Activated naive CD8-positive, alpha-beta T cell treated with anti-CD3 and anti-CD28 coated beads, Interleukin-2, amount 50 U/mL, for 24 hours (primary cell): ENCODE measurements at regions not wholly inside any gene's neighbourhood (a gene's known extent, or its start where the extent isn't known, plus 50 kb on each side); places are given as distances from the start of the nearest gene placed in this dataset.
A peak's percentile ranks its signal among the peaks of the same experiment; 100 is the strongest.

Experiments
- ATAC-seq: fragments of 150-1000 bp; cut with Tn5 transposase; one replicate; pipeline ENCODE4 v1.10.0; 2021
- DNase-seq: peaks from one replicate; pipeline ENCODE4 v3.0.0; 2021
- H3K27ac Mint-ChIP-seq: one replicate; pipeline ENCODE4 v1.8.0; 2021; ENCODE audit warnings: mild to moderate bottlenecking, mixed read lengths
- H3K27me3 Mint-ChIP-seq: one replicate; pipeline ENCODE4 v1.8.0; 2021; ENCODE audit warnings: mixed read lengths
- H3K36me3 Mint-ChIP-seq: one replicate; pipeline ENCODE4 v1.8.0; 2021; ENCODE audit warnings: low read depth, mixed read lengths
- H3K4me1 Mint-ChIP-seq: one replicate; pipeline ENCODE4 v1.8.0; 2021; ENCODE audit warnings: mixed read lengths
- H3K4me3 Mint-ChIP-seq: one replicate; pipeline ENCODE4 v1.8.0; 2021; ENCODE audit warnings: mild to moderate bottlenecking, moderate library complexity, mixed read lengths
- H3K9me3 Mint-ChIP-seq: one replicate; pipeline ENCODE4 v1.8.0; 2021; ENCODE audit warnings: mixed read lengths

DNA sequence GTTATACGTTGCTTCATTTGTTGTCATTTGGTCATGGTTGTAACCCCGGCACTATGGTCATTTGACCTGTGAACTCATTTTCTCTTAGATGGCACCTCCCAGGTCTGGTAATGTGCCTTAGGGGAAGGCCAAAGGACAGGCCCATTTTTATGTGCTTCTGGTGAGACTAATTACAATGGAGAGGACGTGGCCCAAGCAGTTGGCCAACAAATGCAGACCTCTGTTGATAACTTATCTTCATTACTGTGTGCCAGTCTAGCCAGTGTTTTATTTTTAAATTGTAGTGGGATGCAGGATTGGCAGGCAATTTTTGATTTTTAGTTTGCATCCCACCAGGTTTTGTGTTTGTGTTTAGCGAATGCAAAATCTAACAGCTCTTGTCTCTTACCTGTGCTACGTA lies 321.5 kb upstream of the AKR1E2 start:
- ATAC-seq (no peak), DNase-seq (no peak)
- no peak overlapping the region for H3K27ac Mint-ChIP-seq
- no peaks in the 10 kb centered on the region for H3K4me1 Mint-ChIP-seq
- no peaks in the 10 kb centered on the region for H3K36me3 Mint-ChIP-seq
- H3K27me3 Mint-ChIP-seq: peaks cover 2% of the 10 kb centered on the region
- H3K9me3 Mint-ChIP-seq: no peaks in the 10 kb centered on the region
- no peak overlapping the region for H3K4me3 Mint-ChIP-seq

DNA sequence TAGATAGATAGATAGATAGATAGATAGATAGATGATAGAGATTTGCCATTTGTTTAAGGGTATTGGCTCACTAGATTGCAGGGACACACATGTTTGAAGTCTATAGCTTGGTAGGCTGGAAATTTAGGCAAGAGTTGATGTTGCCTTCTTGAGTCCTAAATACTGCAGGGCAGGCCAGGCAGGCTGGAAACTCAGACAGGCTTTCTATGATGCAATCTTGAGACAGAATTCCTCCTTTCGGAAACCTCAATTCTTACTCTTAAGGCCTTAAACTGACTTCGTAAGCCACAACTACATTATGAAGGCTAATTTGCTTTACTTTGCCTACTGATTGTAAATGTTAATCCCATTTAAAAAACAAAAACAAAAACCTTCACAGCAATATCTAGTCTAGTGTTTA lies 322.9 kb upstream of the AKR1E2 start:
- Mint-ChIP-seq H3K4me1 (no peaks in the 10 kb centered on the region), H3K27me3 (peaks cover 2% of the 10 kb centered on the region), H3K36me3 (no peaks in the 10 kb centered on the region), H3K9me3 (no peaks in the 10 kb centered on the region), H3K27ac (no peak overlapping the region), H3K4me3 (no peak overlapping the region)
- no peak for DNase-seq
- ATAC-seq: no peak

DNA sequence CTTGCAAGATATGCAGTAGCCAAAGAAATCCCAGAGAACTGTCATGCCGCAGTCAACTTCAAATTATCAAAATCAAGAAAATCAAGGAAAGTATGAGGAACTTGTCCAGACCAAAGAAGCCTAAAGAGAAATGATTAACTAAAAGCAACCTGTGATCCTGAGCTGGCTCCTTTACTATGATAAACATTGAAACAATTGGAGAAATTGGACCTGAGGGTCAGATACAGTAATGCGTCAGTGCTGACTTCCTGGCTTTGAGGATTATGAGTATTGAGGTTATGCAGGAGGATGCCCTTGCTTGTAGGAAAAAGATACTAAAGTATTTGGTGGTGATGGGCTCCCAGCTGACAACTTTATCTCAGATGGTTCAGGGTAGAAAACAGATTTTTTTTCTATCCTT lies 324.7 kb upstream of the AKR1E2 start:
- no peak overlapping the region for H3K27ac Mint-ChIP-seq
- DNase-seq (no peak), ATAC-seq (no peak)
- no peak overlapping the region for H3K4me3 Mint-ChIP-seq
- H3K9me3 Mint-ChIP-seq: peaks cover 4% of the 10 kb centered on the region
- H3K27me3 Mint-ChIP-seq: peaks cover 2% of the 10 kb centered on the region
- H3K36me3 Mint-ChIP-seq: no peaks in the 10 kb centered on the region
- H3K4me1 Mint-ChIP-seq: no peaks in the 10 kb centered on the region

DNA sequence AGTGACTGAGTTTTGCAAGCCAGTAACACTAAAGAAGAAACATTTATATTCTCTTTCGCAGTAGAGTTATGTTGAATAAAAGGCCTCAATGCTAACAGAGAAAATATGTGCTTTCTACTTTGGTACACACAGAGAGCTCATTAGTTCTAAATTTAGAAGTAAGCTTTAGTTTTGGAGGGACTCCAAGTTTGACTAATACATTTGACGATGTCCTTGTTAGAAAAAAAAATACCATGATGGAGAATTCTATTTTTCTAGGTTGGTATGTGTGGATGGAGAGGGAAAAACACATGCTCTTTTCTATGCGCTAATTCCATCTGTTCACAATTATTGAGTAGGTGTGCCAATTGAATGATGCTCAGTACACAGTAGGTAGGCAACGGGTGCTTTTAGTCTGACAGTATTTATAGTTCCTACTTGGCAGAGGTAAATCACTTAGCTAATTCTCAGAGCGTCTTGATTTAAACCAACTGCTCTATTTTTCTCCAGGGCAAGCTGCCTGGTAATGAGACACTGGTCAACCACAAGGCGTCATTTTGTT lies 327.2 kb upstream of the AKR1E2 start:
- no peak for ATAC-seq
- Mint-ChIP-seq H3K9me3 (peaks cover 7% of the 10 kb centered on the region), H3K4me1 (no peaks in the 10 kb centered on the region), H3K27ac (no peak overlapping the region), H3K27me3 (peaks cover 2% of the 10 kb centered on the region), H3K4me3 (no peak overlapping the region), H3K36me3 (no peaks in the 10 kb centered on the region)
- DNase-seq: no peak

DNA sequence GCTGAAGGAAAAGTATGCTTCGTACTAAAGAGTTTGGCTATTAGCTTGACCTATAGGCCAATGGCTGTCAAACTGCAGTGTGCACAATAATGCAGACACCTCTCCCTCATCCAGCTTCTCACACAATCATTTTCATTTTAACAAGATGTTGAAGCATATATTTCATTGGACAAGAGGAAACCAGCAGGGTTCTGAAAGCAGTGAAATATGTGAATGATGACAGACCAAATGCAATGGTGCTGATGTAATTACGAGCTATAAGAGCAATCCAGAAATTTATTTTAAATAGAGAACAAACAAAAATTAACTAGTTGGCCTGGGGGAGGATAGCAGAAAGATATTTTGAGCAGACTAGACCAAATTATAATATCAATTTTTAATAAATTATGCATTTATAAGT lies 331.5 kb upstream of the AKR1E2 start:
- ATAC-seq: no peak
- Mint-ChIP-seq H3K36me3 (no peaks in the 10 kb centered on the region), H3K4me3 (no peak overlapping the region), H3K27me3 (peaks cover 3% of the 10 kb centered on the region), H3K9me3 (peaks cover 10% of the 10 kb centered on the region), H3K4me1 (no peaks in the 10 kb centered on the region), H3K27ac (no peak overlapping the region)
- no peak for DNase-seq

DNA sequence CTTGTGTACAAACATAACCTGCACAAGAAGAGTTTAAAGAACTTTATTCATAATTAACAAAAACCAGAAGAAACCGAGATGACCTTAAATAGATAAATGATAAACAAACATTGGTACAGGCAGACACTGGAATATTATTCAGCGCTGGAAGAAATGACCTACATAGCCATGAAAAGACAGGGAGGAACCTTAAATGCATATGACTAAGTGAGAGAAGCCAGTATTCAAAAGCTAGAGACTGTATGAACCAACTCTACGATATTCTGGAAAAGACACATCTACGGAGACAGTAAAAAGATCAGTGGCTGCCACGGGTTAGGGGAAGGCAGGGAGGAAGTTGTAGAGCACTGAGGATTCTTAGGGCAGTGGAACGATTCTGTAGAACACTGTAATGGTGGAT lies 333.8 kb upstream of the AKR1E2 start:
- no peak for DNase-seq
- Mint-ChIP-seq H3K27me3 (peaks cover 10% of the 10 kb centered on the region), H3K27ac (no peak overlapping the region)

DNA sequence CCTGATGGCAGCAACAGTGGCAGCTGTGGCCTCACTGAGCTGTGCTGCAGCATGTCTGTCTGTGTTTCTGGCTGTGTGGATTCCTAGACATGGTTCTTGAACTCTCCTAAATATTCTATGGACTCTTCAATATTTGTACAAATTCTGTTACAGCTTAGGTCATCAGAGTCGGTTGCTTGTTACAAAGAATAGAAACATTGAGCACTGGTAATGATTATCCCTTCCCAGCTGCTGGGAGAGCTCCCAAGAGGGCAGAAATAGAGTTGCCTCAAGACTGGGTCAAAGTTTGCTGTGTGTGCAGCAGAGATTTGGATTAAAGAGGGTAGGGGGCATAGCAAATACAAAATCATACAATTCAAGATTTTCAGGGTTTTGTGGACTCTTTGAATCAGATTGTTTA lies 337.1 kb upstream of the AKR1E2 start:
- peaks cover 16% of the 10 kb centered on the region for H3K27me3 Mint-ChIP-seq
- H3K4me3 Mint-ChIP-seq: no peak overlapping the region
- no peak for DNase-seq
- H3K36me3 Mint-ChIP-seq: no peaks in the 10 kb centered on the region
- ATAC-seq: no peak
- H3K9me3 Mint-ChIP-seq: peaks cover 3% of the 10 kb centered on the region
- no peak overlapping the region for H3K27ac Mint-ChIP-seq
- peaks cover 2% of the 10 kb centered on the region for H3K4me1 Mint-ChIP-seq

More for the DNA sequence above, 333.8 kb upstream of the AKR1E2 start:
- ATAC-seq: no peak
- H3K4me1 Mint-ChIP-seq: no peaks in the 10 kb centered on the region
- H3K36me3 Mint-ChIP-seq: no peaks in the 10 kb centered on the region
- H3K9me3 Mint-ChIP-seq: peaks cover 10% of the 10 kb centered on the region
- no peak overlapping the region for H3K4me3 Mint-ChIP-seq

DNA sequence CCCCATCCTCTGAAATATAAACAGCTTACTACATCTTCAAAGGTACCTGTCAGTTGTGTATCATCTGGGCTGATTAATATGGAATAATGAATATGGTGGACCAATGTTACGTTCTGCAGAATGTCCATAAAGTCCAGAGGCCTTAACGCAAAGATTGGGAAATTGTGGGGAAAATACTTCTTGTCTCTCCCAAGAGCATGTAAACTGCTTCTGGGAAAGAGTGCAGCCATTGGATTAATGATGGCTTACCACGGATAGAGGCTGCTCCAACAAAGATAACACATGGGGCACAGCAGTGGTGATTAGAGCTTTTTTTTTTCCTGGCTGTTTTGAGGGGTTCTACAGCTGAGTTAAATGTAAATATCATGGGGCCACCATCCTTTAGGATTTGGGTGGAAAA lies 340.4 kb upstream of the AKR1E2 start:
- no peaks in the 10 kb centered on the region for H3K36me3 Mint-ChIP-seq
- DNase-seq (no peak), ATAC-seq (no peak)
- H3K27ac Mint-ChIP-seq: no peak overlapping the region
- H3K4me3 Mint-ChIP-seq: no peak overlapping the region
- no peaks in the 10 kb centered on the region for H3K9me3 Mint-ChIP-seq
- H3K4me1 Mint-ChIP-seq: peaks cover 13% of the 10 kb centered on the region
- H3K27me3 Mint-ChIP-seq: peaks cover 13% of the 10 kb centered on the region

DNA sequence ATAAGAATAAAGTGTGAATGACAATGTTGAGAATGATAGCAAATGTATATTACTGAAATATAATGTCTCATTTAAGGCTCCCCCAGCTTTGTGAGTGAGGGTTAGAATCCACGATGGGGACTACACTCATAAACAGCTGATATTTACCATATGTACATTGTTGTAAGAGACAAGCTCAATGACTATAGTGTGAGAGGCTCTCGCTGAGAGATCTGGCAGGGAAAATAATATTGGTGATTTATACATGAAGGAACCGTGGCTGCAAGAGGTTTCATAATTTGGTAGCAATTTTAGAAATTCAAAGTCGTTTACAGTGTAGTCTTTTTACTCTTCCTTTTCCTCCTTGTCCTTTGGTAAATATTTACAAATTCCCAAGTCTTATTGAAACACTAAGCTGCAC lies 342.2 kb upstream of the AKR1E2 start:
- Mint-ChIP-seq H3K4me1 (peaks cover 15% of the 10 kb centered on the region), H3K36me3 (peaks cover 2% of the 10 kb centered on the region), H3K9me3 (peaks cover 4% of the 10 kb centered on the region), H3K27ac (no peak overlapping the region), H3K4me3 (no peak overlapping the region), H3K27me3 (peaks cover 11% of the 10 kb centered on the region)
- DNase-seq (no peak), ATAC-seq (no peak)

DNA sequence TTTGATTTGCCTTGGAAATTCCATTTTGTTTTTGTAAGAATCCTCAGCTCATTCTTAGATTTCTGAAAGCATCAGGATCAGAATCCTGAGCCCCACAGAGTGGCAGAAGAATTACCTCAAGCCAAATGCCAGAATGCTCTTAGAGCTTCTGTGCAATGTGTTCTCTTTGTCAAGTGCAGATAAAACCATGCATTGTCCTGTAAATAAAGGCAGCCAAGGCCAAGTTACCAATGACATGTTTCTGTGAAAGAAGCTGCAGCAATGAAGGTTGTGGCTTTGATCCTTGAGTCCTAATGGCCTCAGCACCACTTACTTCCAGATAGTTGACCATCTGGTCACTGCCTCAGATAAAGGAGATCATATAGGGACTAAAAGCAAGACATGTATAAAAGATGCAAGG lies 343.3 kb upstream of the AKR1E2 start:
- no peak for DNase-seq
- no peak overlapping the region for H3K4me3 Mint-ChIP-seq
- peaks cover 4% of the 10 kb centered on the region for H3K9me3 Mint-ChIP-seq
- no peak overlapping the region for H3K27ac Mint-ChIP-seq
- peaks cover 17% of the 10 kb centered on the region for H3K4me1 Mint-ChIP-seq
- peaks cover 8% of the 10 kb centered on the region for H3K27me3 Mint-ChIP-seq
- peaks cover 2% of the 10 kb centered on the region for H3K36me3 Mint-ChIP-seq
- no peak for ATAC-seq

DNA sequence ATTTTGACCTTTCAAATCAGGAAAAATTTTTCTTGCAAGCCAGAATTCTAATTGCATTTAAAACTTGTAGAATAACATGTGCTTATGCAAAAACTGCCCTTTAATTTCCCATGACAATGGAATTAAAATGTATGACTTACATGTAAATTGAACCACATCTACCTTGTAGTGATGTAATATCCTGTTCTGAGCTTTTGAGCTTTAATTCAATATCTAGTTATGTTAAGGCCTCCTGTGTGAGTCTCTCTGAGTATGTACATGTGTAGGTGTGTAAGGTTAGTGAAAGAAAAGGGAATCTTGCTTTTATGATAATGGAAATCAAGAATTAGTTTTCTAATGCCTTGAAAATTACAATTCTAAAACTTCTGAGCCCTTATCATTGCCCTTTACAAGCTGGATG lies 344.8 kb upstream of the AKR1E2 start:
- Mint-ChIP-seq H3K27ac (peak overlapping the region; percentile 44), H3K9me3 (peaks cover 4% of the 10 kb centered on the region), H3K4me1 (peaks cover 17% of the 10 kb centered on the region), H3K36me3 (peaks cover 2% of the 10 kb centered on the region), H3K27me3 (peaks cover 5% of the 10 kb centered on the region), H3K4me3 (no peak overlapping the region)
- ATAC-seq (peak; percentile 73), DNase-seq (no peak)

DNA sequence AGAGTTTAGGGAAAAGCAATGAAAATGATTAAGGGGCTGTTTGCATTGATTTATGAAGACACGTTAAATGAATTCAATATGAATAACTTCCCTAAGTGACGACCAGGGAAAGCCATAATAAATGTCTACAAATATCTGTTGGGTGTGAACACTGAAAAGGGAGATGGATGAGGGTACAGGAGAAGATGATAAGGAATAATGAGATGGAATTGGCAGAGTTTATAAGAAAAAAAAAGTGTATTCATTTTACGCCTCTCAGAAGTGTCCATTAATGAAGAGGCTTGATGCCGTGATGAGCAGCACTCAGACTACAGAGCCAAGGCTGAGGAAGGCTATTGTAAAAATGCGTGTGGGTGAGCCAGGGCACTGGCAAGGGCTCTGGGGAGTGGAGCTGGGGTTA lies 346.7 kb upstream of the AKR1E2 start:
- peaks cover 2% of the 10 kb centered on the region for H3K27me3 Mint-ChIP-seq

DNA sequence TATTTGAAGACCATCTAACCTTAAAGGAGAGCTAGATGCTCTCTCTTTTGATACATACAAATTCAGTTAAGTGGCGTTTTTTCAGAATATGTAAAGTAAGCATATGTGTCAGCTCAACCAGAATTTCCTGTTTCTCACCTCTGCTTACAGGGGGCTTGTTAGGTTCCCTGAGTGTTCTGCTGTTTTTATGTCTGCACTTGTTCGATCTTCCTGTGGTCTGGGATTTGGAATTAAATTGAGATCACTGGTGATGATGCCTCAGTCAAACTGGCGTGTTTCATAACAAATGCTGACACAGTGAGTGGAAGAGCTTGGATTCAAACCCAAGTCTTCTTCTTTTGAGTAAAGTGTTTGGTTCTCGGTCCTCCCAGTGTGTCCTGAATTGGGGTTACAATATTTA lies 348.3 kb upstream of the AKR1E2 start:
- H3K27ac Mint-ChIP-seq: no peak overlapping the region
- DNase-seq: no peak
- peaks cover 2% of the 10 kb centered on the region for H3K36me3 Mint-ChIP-seq
- H3K9me3 Mint-ChIP-seq: peaks cover 4% of the 10 kb centered on the region
- no peak for ATAC-seq
- H3K4me1 Mint-ChIP-seq: peaks cover 21% of the 10 kb centered on the region
- peaks cover 4% of the 10 kb centered on the region for H3K27me3 Mint-ChIP-seq
- no peak overlapping the region for H3K4me3 Mint-ChIP-seq

More for the DNA sequence above, 346.7 kb upstream of the AKR1E2 start:
- Mint-ChIP-seq H3K36me3 (peaks cover 2% of the 10 kb centered on the region), H3K4me1 (peaks cover 21% of the 10 kb centered on the region), H3K27ac (no peak overlapping the region), H3K9me3 (peaks cover 4% of the 10 kb centered on the region), H3K4me3 (no peak overlapping the region)
- DNase-seq: no peak
- no peak for ATAC-seq

DNA sequence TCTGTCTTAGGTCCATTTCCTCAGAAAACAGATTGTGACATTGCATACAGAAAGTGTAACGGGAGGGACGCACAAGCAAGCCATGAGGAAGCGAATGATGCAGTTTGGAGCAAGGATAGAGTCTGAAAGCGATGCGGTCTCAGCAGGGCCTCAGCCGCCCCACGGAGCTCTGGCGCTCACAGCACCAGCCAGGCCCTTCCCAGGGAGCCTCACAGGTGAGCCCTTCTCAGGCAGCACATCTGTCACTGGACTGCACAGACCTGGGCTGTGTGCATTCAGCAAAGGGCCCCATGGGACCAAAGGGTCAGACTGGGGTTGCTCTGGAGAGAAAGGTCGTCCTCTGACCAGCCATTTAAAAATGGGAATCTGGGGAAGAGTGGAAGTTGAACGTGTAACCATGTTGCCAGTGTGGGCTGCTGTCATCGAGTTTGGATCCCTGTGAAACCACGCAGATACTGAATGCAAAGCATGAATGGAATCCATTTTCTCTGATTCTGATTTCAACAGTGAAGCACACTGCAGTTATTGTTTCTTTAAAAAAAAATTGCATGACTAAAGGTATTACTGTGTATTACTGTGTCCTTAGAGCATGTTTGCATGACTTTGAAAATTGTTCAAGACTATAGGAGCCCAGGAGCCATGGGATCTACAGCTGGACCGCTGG lies 350.0 kb upstream of the AKR1E2 start:
- no peak for ATAC-seq
- Mint-ChIP-seq H3K36me3 (peaks cover 2% of the 10 kb centered on the region), H3K4me1 (peaks cover 10% of the 10 kb centered on the region), H3K9me3 (peaks cover 4% of the 10 kb centered on the region), H3K27me3 (peaks cover 4% of the 10 kb centered on the region), H3K4me3 (no peak overlapping the region), H3K27ac (no peak overlapping the region)
- DNase-seq: no peak

DNA sequence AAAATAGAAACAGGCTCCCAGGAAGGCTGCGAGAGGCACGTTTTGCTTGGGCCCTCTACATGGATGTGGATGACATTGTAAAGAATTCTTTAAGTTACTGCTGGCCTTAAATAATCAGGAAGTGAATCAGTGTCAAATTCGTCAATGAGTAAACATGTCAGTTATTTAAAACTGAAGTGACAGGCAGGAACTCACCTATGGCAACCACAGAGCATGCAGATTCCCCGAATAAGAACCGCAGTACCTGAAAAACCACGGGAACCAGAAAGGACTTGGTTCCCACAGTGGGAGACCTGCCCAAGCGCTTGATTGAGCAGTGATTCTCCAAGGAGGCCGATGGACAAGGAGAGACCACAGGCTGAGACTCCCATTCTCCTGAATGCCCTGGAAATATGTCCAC lies 351.2 kb upstream of the AKR1E2 start:
- Mint-ChIP-seq H3K9me3 (peaks cover 4% of the 10 kb centered on the region), H3K4me1 (peaks cover 8% of the 10 kb centered on the region), H3K27me3 (peaks cover 4% of the 10 kb centered on the region), H3K27ac (no peak overlapping the region), H3K36me3 (peaks cover 2% of the 10 kb centered on the region), H3K4me3 (no peak overlapping the region)
- DNase-seq (no peak), ATAC-seq (no peak)

DNA sequence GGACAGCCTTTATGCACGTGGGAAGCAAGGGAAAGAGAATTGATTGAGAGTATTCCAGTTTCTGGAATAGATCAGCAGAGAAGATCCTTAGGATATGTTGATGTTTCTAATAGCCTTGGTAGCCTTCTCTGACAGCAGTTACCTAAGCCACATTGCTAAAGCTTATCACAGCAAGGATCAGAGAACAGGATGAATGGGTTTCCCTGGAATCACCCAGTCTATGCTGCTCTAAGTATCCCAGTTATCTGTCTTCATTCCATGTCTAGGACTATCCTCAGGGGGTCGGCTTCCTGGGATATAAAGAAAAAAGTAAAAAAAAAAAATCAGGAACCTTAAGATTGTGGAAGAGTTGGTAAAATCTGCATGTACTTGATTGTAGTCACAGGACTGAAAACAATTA lies 352.0 kb upstream of the AKR1E2 start:
- Mint-ChIP-seq H3K4me3 (no peak overlapping the region), H3K4me1 (peaks cover 8% of the 10 kb centered on the region), H3K27me3 (peaks cover 11% of the 10 kb centered on the region), H3K36me3 (no peaks in the 10 kb centered on the region), H3K9me3 (no peaks in the 10 kb centered on the region), H3K27ac (no peak overlapping the region)
- no peak for DNase-seq
- no peak for ATAC-seq
